B cell (primary cell): ENCODE measurements at regions not wholly inside any gene's neighbourhood (a gene's known extent, or its start where the extent isn't known, plus 50 kb on each side); places are given as distances from the start of the nearest gene placed in this dataset. TPM values are rescaled to one million over a fixed set of nuclear protein-coding genes. Genes with fewer than 3 reads are reported as not detected.

Source experiments
- small RNA-seq: library from RNA; depleted of rRNA; stranded (forward); fragments of <200 nt; gene quantifications from one replicate; pipeline ENCODE3, GENCODE V24; 2012; ENCODE audit warnings: low replicate concordance, low read depth; ENCODE audit not compliant: insufficient read length

Small RNAs in the stretch of these regions (small RNA-seq; reads per million reads assigned to genes)
- gene AL031183.1 (not detected), gene RF00012 (not detected), gene RF00088 (not detected), gene RN7SL93P (not detected), gene RNU1-57P (not detected), gene RNU6-1015P (not detected)
